ENCODE measurements at regions not wholly inside any gene's neighbourhood (a gene's known extent, or its start where the extent isn't known, plus 50 kb on each side); places are given as distances from the start of the nearest gene placed in this dataset.

DNA sequence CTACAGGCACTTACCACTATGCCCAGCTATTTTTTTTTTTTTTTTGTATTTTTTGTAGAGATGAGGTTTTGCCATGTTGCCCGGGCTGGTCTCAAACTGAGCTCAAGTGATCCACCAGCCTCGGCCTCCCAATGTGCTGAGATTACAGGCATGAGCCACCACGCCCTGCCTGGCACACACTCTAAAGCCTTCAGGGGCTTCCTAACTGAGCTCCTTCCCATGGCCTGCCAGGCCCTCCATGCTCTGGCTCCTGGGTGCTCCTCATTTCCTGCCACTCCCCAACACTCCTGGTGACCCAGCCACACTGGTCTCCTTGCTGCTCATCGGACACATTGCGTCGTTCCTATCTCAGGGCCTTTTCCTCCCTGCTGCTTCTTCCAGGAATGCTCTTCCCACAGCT is 61.5 kb downstream of the CARTPT start (continued):
- TF ChIP-seq, protein P1, sequence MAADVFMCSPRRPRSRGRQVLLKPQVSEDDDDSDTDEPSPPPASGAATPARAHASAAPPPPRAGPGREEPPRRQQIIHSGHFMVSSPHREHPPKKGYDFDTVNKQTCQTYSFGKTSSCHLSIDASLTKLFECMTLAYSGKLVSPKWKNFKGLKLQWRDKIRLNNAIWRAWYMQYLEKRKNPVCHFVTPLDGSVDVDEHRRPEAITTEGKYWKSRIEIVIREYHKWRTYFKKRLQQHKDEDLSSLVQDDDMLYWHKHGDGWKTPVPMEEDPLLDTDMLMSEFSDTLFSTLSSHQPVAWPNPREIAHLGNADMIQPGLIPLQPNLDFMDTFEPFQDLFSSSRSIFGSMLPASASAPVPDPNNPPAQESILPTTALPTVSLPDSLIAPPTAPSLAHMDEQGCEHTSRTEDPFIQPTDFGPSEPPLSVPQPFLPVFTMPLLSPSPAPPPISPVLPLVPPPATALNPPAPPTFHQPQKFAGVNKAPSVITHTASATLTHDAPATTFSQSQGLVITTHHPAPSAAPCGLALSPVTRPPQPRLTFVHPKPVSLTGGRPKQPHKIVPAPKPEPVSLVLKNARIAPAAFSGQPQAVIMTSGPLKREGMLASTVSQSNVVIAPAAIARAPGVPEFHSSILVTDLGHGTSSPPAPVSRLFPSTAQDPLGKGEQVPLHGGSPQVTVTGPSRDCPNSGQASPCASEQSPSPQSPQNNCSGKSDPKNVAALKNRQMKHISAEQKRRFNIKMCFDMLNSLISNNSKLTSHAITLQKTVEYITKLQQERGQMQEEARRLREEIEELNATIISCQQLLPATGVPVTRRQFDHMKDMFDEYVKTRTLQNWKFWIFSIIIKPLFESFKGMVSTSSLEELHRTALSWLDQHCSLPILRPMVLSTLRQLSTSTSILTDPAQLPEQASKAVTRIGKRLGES (CRISPR knock-in tag; IDR thresholded peaks at IDR 0.05; ENCODE audit: borderline replicate concordance) = no peak

DNA sequence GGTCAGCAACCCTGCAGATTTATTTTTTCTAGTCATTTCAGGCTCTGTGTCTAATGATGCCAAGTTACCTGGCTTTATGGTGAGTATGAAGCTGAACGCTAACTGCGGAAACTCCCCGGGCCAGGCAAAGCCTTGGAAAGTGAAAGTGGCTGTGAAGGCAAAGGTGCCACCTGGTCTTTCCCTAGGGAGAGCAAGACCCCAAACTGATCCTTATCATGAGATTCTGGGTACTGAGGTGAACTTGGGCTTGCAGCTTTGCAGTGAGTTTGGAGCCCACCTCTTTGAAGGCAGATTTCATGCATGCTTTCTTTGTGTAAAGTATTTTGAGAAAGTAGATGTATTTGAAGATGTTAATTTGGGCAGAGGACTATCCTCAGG is 63.3 kb downstream of the CARTPT start:
- Histone ChIP-seq H3K9me3 (ENCODE audit: low read length) (no peaks in the 10 kb centered on the region), H3K27ac (ENCODE audit: extremely low read length, insufficient read depth, low read length) (no peak overlapping the region), H2AFZ (ENCODE audit: low read length) (peak overlapping the region; percentile 70)

More for the DNA sequence above, 63.3 kb downstream of the CARTPT start:
- DNase-seq (ENCODE audit: low spot score) (no peak), ATAC-seq (no peak), FAIRE-seq (no peak)
- Histone ChIP-seq H3K27me3 (ENCODE audit: control insufficient read depth in 1 of 2, insufficient read depth in 2 of 2, low read length in 2 of 2) (no peaks in the 10 kb centered on the region; a peak in 1 of 5 replicates), H3K4me1 (ENCODE audit: insufficient read depth, low read length) (peaks cover 12% of the 10 kb centered on the region), H3K79me2 (ENCODE audit: insufficient read depth, low read length) (no peaks in the 10 kb centered on the region), H3K9ac (ENCODE audit: insufficient read depth, low read depth, low read length) (no peak overlapping the region), H3K4me3 (replicated peaks in 1 of 3; ENCODE audit: insufficient read depth in 1 of 3, low read depth in 2 of 3, low read length in 3 of 3) (peak overlapping the region; percentile 4 to 42 (median 5); a peak in 4 of 6 replicates), H4K20me1 (ENCODE audit: insufficient read depth, low read length) (no peaks in the 10 kb centered on the region), H3K4me2 (ENCODE audit: low read depth, low read length) (peak overlapping the region; percentile 66), H3K36me3 (replicated peaks in 1 of 2; ENCODE audit: control insufficient read depth in 1 of 2, insufficient read depth in 2 of 2, low read length in 2 of 2) (no peaks in the 10 kb centered on the region)
- ChIA-PET POLR2A (no interaction called here), CTCF (ENCODE audit: low intra/inter-chr PET ratio, low total read pairs) (interaction anchor here (1.1 to 2.5 kb wide), 2 partner anchors 235 to 486 kb away, joined by 4 to 25 read pairs; no protein-coding TSS in a partner anchor)
- no TSS peak for BruUV-seq (replicated peaks)
- in situ Hi-C loops (cut with HindIII; ENCODE audit: extremely low pct_ligation_motif_present, low pct_unique_long_range_greater_than_20kb) = loop anchor here (25.0 kb wide), 2 partner anchors 230 to 530 kb away; partner anchors contain the start of genes MRPS27 and PTCD2
- TF ChIP-seq ZMAT3 (CRISPR knock-in tag; conservative IDR thresholded peaks at IDR 0.05) = no peak
- TF ChIP-seq FOXJ3 (CRISPR knock-in tag; IDR thresholded peaks at IDR 0.05; ENCODE audit: borderline replicate concordance) = no peak
- TF ChIP-seq SRSF9 (IDR thresholded peaks at IDR 0.05; ENCODE audit: borderline replicate concordance, insufficient read depth, low read depth, low read length, poor library complexity, severe bottlenecking) = no peak
- TF ChIP-seq THYN1 (CRISPR knock-in tag; IDR thresholded peaks at IDR 0.05; ENCODE audit: borderline replicate concordance, low read depth) = no peak
- no peak for TF ChIP-seq MYC (CRISPR knock-in tag; IDR thresholded peaks at IDR 0.05; ENCODE audit: borderline replicate concordance)
- TF ChIP-seq, protein P2, sequence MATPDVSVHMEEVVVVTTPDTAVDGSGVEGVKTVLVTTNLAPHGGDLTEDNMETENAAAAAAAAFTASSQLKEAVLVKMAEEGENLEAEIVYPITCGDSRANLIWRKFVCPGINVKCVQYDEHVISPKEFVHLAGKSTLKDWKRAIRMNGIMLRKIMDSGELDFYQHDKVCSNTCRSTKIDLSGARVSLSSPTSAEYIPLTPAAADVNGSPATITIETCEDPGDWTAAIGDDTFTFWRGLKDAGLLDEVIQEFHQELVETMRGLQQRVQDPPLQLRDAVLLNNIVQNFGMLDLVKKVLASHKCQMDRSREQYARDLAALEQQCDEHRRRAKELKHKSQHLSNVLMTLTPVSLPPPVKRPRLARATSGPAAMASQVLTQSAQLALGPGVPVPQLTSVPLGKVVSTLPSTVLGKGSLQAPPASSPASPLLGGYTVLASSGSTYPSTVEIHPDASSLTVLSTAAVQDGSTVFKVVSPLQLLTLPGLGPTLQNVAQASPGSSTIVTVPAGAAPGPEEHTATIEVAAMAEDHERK (CRISPR knock-in tag; IDR thresholded peaks at IDR 0.05; ENCODE audit: low read depth) = no peak
- TF ChIP-seq ZNF547 (CRISPR knock-in tag; IDR thresholded peaks at IDR 0.05) = no peak
- no peak for TF ChIP-seq CEBPG (CRISPR knock-in tag; IDR thresholded peaks at IDR 0.05)
- 69% methylated on average over 3 of the region's 3 CpGs for WGBS (ENCODE audit: low lambda C conversion rate)
- intact Hi-C loops (cut with micrococcal nuclease; ENCODE audit: unreplicated experiment) = no loop called here
